GM18868 (cell line): ENCODE measurements at regions not wholly inside any gene's neighbourhood (a gene's known extent, or its start where the extent isn't known, plus 50 kb on each side); places are given as distances from the start of the nearest gene placed in this dataset.
"Not testable (repeated sequence)": the region's sequence is repeated elsewhere in the genome, so short reads cannot be mapped to it uniquely, and the experiment has no call there.

Source experiments
- ATAC-seq: cut with Tn5 transposase; IDR thresholded peaks from one replicate; pipeline ENCODE4 v1.9.1; 2021; ENCODE audit warnings: mild to moderate bottlenecking, moderate library complexity; ENCODE audit not compliant: unreplicated experiment

- no peak for ATAC-seq
These were observed 103.8 kb upstream of the UBE2E1 start for GRCh38 chr3:23701716-23702597.

GRCh38 chr3:23704298-23704697 is 101.5 kb upstream of the UBE2E1 start:
- no peak for ATAC-seq

GRCh38 chr3:23706111-23706510 is 99.6 kb upstream of the UBE2E1 start:
- no peak for ATAC-seq

GRCh38 chr3:23709987-23710386 is 95.8 kb upstream of the UBE2E1 start:
- no peak for ATAC-seq

GRCh38 chr3:23710555-23710954 is 95.2 kb upstream of the UBE2E1 start:
- ATAC-seq, result no peak

GRCh38 chr3:23711916-23712494 is 93.8 kb upstream of the UBE2E1 start:
- ATAC-seq, result peak; percentile 94

- no peak for ATAC-seq
These were observed 92.8 kb upstream of the UBE2E1 start for GRCh38 chr3:23712656-23713559.

- no peak for ATAC-seq
These were observed 92.1 kb upstream of the UBE2E1 start for GRCh38 chr3:23713641-23714040.

- ATAC-seq, result no peak
These were observed 85.7 kb upstream of the UBE2E1 start for GRCh38 chr3:23720059-23720458.

- no peak for ATAC-seq
These were observed 84.9 kb upstream of the UBE2E1 start for GRCh38 chr3:23720885-23721284.

GRCh38 chr3:23723141-23723540 is 82.6 kb upstream of the UBE2E1 start:
- no peak for ATAC-seq

GRCh38 chr3:23723930-23724329 is 81.8 kb upstream of the UBE2E1 start:
- ATAC-seq, result peak; percentile 54

- ATAC-seq, result peak; percentile 69
These were observed 78.8 kb upstream of the UBE2E1 start for GRCh38 chr3:23726811-23727548.

- ATAC-seq, result no peak
These were observed 77.1 kb upstream of the UBE2E1 start for GRCh38 chr3:23728601-23729117.

- not testable (repeated sequence) for ATAC-seq
These were observed 76.4 kb upstream of the UBE2E1 start for GRCh38 chr3:23729362-23729761.

- no peak for ATAC-seq
These were observed 71.3 kb upstream of the UBE2E1 start for GRCh38 chr3:23734481-23734880.

- no peak for ATAC-seq
These were observed 70.7 kb upstream of the UBE2E1 start for GRCh38 chr3:23735062-23735461.

- no peak for ATAC-seq
These were observed 70.0 kb upstream of the UBE2E1 start for GRCh38 chr3:23735535-23736326.

GRCh38 chr3:23738944-23739343 is 66.8 kb upstream of the UBE2E1 start:
- no peak for ATAC-seq

GRCh38 chr3:23739536-23739935 is 66.2 kb upstream of the UBE2E1 start:
- no peak for ATAC-seq
